ENCODE measurements at regions not wholly inside any gene's neighbourhood (a gene's known extent, or its start where the extent isn't known, plus 50 kb on each side); places are given as distances from the start of the nearest gene placed in this dataset.

- no peaks in the 10 kb centered on the region for H3K36me3 ChIP-seq (ENCODE audit: control insufficient read depth, insufficient read depth, low read length)
Observed at GRCh38 chr2:58918141-58918540, 677.0 kb upstream of the FANCL start.

GRCh38 chr2:58917596-58917995 lies 676.5 kb upstream of the FANCL start:
- no peak for TF ChIP-seq CTCF (IDR thresholded peaks at IDR 0.05; ENCODE audit: insufficient read depth, low read length, poor library complexity, severe bottlenecking)
- H3K27me3 ChIP-seq (ENCODE audit: control insufficient read depth, insufficient read depth, low read length), result no peaks in the 10 kb centered on the region
- DNase-seq (ENCODE audit: low read depth), result no peak
- H3K36me3 ChIP-seq (ENCODE audit: control insufficient read depth, insufficient read depth, low read length), result no peaks in the 10 kb centered on the region
- no peak overlapping the region for H3K4me3 ChIP-seq (ENCODE audit: low read depth, low read length)

More at GRCh38 chr2:58918141-58918540, 677.0 kb upstream of the FANCL start:
- H3K4me3 ChIP-seq (ENCODE audit: low read depth, low read length), result no peak overlapping the region
- no peak for DNase-seq (ENCODE audit: low read depth)
- TF ChIP-seq CTCF (IDR thresholded peaks at IDR 0.05; ENCODE audit: insufficient read depth, low read length, poor library complexity, severe bottlenecking), result no peak
- H3K27me3 ChIP-seq (ENCODE audit: control insufficient read depth, insufficient read depth, low read length), result no peaks in the 10 kb centered on the region

- no peaks in the 10 kb centered on the region for H3K36me3 ChIP-seq (ENCODE audit: control insufficient read depth, insufficient read depth, low read length)
- no peak for TF ChIP-seq CTCF (IDR thresholded peaks at IDR 0.05; ENCODE audit: insufficient read depth, low read length, poor library complexity, severe bottlenecking)
- no peaks in the 10 kb centered on the region for H3K27me3 ChIP-seq (ENCODE audit: control insufficient read depth, insufficient read depth, low read length)
Observed at GRCh38 chr2:58916063-58916462, 674.9 kb upstream of the FANCL start.

GRCh38 chr2:58914733-58915505 lies 673.8 kb upstream of the FANCL start:
- H3K27me3 ChIP-seq (ENCODE audit: control insufficient read depth, insufficient read depth, low read length), result no peaks in the 10 kb centered on the region
- TF ChIP-seq CTCF (IDR thresholded peaks at IDR 0.05; ENCODE audit: insufficient read depth, low read length, poor library complexity, severe bottlenecking), result no peak
- H3K36me3 ChIP-seq (ENCODE audit: control insufficient read depth, insufficient read depth, low read length), result no peaks in the 10 kb centered on the region
- H3K4me3 ChIP-seq (ENCODE audit: low read depth, low read length), result no peak overlapping the region
- DNase-seq (ENCODE audit: low read depth), result no peak

More at GRCh38 chr2:58916063-58916462, 674.9 kb upstream of the FANCL start:
- no peak for DNase-seq (ENCODE audit: low read depth)
- H3K4me3 ChIP-seq (ENCODE audit: low read depth, low read length), result no peak overlapping the region

GRCh38 chr2:58913082-58913726 lies 672.1 kb upstream of the FANCL start:
- Histone ChIP-seq H3K4me3 (ENCODE audit: low read depth, low read length) (no peak overlapping the region), H3K27me3 (ENCODE audit: control insufficient read depth, insufficient read depth, low read length) (no peaks in the 10 kb centered on the region), H3K36me3 (ENCODE audit: control insufficient read depth, insufficient read depth, low read length) (no peaks in the 10 kb centered on the region)
- no peak for DNase-seq (ENCODE audit: low read depth)
- TF ChIP-seq CTCF (IDR thresholded peaks at IDR 0.05; ENCODE audit: insufficient read depth, low read length, poor library complexity, severe bottlenecking), result no peak

Data from kidney epithelial cell (primary cell).